ENCODE measurements at regions not wholly inside any gene's neighbourhood (a gene's known extent, or its start where the extent isn't known, plus 50 kb on each side); places are given as distances from the start of the nearest gene placed in this dataset.
A peak's percentile ranks its signal among the peaks of the same experiment; 100 is the strongest.
"Not testable (repeated sequence)": the region's sequence is repeated elsewhere in the genome, so short reads cannot be mapped to it uniquely, and the experiment has no call there.

- DNase-seq = no peak
Measured at GRCh38 chr19:5257155-5258045, 83.2 kb downstream of the PTPRS start.

- no peak for DNase-seq
Measured at GRCh38 chr19:5255602-5256231, 84.9 kb downstream of the PTPRS start.

GRCh38 chr19:5254944-5255343, 85.7 kb downstream of the PTPRS start:
- DNase-seq = no peak

- no peak for DNase-seq
Measured at GRCh38 chr19:5254543-5254942, 86.1 kb downstream of the PTPRS start.

GRCh38 chr19:5253406-5254110, 87.1 kb downstream of the PTPRS start:
- no peak for DNase-seq

GRCh38 chr19:5251096-5252065, 89.2 kb downstream of the PTPRS start:
- no peak for DNase-seq

GRCh38 chr19:5250127-5250659, 90.4 kb downstream of the PTPRS start:
- DNase-seq = no peak

- DNase-seq = no peak
Measured at GRCh38 chr19:5249526-5249925, 91.1 kb downstream of the PTPRS start.

GRCh38 chr19:5247957-5248705, 92.5 kb downstream of the PTPRS start:
- no peak for DNase-seq

- DNase-seq = peak; percentile 17 to 23
Measured at GRCh38 chr19:5246554-5247155, 94.0 kb downstream of the PTPRS start.

GRCh38 chr19:5245631-5246553, 94.7 kb downstream of the PTPRS start:
- no peak for DNase-seq

GRCh38 chr19:5244351-5244750, 96.3 kb downstream of the PTPRS start:
- no peak for DNase-seq

- DNase-seq = no peak
Measured at GRCh38 chr19:5243878-5244277, 96.7 kb downstream of the PTPRS start.

- DNase-seq = not testable (repeated sequence)
Measured at GRCh38 chr19:5241896-5242295, 98.7 kb downstream of the PTPRS start.

- DNase-seq = no peak
Measured at GRCh38 chr19:5240011-5240410, 100.6 kb downstream of the PTPRS start.

- no peak for DNase-seq
Measured at GRCh38 chr19:5238700-5239099, 101.9 kb downstream of the PTPRS start.

GRCh38 chr19:5237939-5238480, 102.6 kb downstream of the PTPRS start:
- DNase-seq = no peak

GRCh38 chr19:5237190-5237780, 103.3 kb downstream of the PTPRS start:
- no peak for DNase-seq

Data from stimulated activated CD4-positive, alpha-beta T cell treated with anti-CD3 and anti-CD28 coated beads, Interleukin-2, amount 100 ng/mL, for 48 hours (primary cell).